Keratinocyte (primary cell): ENCODE measurements at regions not wholly inside any gene's neighbourhood (a gene's known extent, or its start where the extent isn't known, plus 50 kb on each side); places are given as distances from the start of the nearest gene placed in this dataset.

Experiments used
- CTCF ChIP-seq, 3 experiments: IDR thresholded peaks in 1 of 3; conservative IDR thresholded peaks in 1 of 3; optimal IDR thresholded peaks in 1 of 3; 2 replicates in 2 of 3; 3 replicates in 1 of 3; pipeline versions ENCODE3 to v1.5.1; 2011; ENCODE audit warnings: low read length in 3 of 3, mild to moderate bottlenecking in 3 of 3, moderate library complexity in 2 of 3, control low read depth in 1 of 3, inconsistent platforms in 1 of 3; ENCODE audit not compliant: insufficient read depth in 2 of 3; ENCODE audit errors: extremely low read depth in 1 of 3
- EZH2 ChIP-seq: IDR thresholded peaks from one replicate; pipeline ENCODE4 v1.6.1; 2012; ENCODE audit warnings: inconsistent platforms, mild to moderate bottlenecking, low read length, moderate library complexity

- TF ChIP-seq CTCF (optimal IDR thresholded peaks at IDR 0.05 in 1 of 3, IDR thresholded peaks at IDR 0.05 in 1 of 3, conservative IDR thresholded peaks at IDR 0.05 in 1 of 3; ENCODE audit: extremely low read depth in 1 of 3, insufficient read depth in 2 of 3, low read length in 3 of 3): no peak
- no peak for TF ChIP-seq EZH2
Measured at GRCh38 chr6:6707143-6707542, 118.6 kb downstream of the LY86 start.
